HG02981 (cell line): ENCODE measurements at regions not wholly inside any gene's neighbourhood (a gene's known extent, or its start where the extent isn't known, plus 50 kb on each side); places are given as distances from the start of the nearest gene placed in this dataset.
"Not testable (repeated sequence)": the region's sequence is repeated elsewhere in the genome, so short reads cannot be mapped to it uniquely, and the experiment has no call there.

Experiments
- ATAC-seq: cut with Tn5 transposase; IDR thresholded peaks from one replicate; pipeline ENCODE4 v1.9.1; 2021; ENCODE audit warnings: mild to moderate bottlenecking, moderate library complexity; ENCODE audit not compliant: unreplicated experiment

DNA sequence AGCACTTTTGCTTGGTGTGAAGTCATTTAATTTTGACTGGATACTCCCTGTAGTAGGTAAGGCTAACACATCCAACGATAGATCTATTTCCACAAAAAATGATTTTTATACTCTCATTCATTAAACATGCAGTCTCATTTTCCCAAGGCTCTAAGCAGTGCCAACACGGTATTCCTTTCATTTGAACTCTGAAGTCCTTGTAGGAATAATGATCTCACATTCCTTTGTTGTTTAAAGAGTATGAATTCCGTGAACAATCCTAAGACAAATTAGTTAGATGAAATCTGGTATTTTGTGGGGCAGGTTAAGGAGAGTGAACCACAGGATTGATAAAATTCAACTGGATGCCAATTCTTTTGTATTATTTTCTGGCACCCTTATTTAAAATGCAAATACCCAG lies 66.6 kb downstream of the LACC1 start:
- ATAC-seq = no peak

DNA sequence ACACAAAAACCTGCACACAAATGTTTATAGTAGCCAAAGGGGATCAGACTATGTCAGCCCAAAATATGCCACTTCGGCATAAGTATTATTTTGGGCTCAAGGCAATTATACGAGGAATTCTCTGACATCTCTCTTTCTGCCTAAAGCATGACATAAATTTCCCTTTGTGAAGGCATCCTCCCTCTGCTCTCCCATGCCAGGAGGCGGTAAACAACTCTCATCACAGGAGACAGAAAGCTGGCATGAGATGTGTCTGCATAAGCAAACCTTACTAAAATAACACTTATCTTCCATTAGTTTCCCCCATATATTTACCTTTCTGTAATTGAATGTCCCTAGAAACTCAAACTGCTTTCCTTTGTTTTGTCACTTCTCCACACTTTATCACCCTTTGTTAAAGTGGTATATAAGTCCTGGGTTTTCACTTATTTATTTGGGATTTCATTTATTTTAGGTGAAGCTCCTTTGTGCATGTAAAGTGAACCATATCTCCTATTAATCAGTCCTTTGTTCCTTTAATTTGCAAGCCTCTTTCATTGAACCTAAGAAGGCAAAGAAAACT lies 68.3 kb downstream of the LACC1 start:
- ATAC-seq = no peak

- ATAC-seq = no peak
These were observed 73.7 kb downstream of the LACC1 start for GRCh38 chr13:43953370-43953769.

DNA sequence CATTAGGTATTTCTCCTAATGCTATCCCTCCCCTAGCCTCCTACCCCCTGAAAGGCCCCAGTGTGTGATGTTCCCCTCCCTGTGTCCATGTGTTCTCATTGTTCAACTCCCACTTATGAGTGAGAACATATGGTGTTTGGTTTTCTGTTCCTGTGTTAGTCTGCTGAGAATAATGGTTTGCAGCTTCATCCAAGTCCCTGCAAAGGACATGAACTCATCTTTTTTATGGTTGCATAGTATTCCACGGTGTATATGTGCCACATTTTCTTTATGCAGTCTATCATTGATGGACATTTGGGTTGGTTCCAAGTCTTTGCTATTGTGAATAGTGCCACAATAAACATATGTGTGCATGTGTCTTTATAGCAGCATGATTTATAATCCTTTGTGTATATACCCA lies 77.3 kb downstream of the LACC1 start:
- ATAC-seq = not testable (repeated sequence)

- ATAC-seq = no peak
These were observed 79.6 kb downstream of the LACC1 start for GRCh38 chr13:43959291-43959690.

DNA sequence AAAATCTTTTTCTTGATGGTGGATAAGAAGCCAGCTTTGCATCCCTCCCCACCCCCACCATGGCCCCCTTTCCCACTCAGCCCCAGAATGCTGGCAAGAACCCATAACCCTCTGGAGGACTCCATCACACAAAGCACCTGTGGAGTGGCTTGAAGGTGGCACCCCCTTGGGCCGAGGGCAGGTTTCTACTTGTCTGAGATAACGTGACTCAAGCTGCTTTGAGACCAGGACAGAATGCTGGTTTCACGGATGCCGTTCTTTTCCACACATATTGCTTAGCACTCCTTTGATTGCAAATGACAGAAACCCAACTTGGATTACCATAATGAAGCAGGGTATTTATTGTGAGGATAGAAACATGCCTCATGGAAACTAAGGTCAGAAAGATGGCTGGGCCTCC lies 82.2 kb downstream of the LACC1 start:
- ATAC-seq = no peak

GRCh38 chr13:43963726-43964125 lies 84.0 kb downstream of the LACC1 start:
- ATAC-seq = no peak

DNA sequence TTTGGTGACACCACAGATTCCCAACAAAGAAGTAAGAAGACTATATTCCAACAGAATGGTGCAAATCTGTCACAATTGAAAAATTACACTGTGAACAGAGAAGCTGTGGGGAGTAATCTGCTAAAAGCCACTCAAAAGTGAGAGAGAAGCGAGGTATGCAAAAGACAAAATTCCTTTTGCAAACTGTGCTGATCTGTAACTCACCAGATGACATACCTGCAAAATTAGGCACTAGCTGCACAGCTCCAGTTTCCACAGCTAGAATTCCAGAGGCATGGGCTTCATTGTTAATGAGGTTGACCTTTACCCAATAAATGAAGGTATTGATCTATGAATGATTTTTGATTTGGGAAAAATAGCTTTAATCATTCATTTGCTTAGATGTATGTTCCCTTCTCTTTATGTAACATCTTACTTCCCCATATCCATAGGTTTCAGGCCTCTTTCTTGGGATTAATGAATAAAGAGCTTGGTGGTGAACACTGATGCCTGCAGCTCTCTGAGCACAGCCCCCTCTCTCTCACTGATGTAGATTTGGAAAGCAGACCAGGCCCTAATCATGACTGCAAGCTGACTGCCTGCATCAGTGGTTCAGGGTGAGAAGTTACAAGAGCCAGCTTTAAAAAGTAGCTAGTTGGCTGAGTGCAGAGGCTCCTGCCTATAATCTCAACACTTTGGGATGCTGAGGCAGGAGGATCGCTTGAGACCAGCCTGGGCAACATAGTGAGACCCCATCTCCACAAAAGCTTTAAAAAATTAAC lies 85.2 kb downstream of the LACC1 start:
- no peak for ATAC-seq

- ATAC-seq = no peak
These were observed 85.7 kb downstream of the LACC1 start for GRCh38 chr13:43965459-43965845.

DNA sequence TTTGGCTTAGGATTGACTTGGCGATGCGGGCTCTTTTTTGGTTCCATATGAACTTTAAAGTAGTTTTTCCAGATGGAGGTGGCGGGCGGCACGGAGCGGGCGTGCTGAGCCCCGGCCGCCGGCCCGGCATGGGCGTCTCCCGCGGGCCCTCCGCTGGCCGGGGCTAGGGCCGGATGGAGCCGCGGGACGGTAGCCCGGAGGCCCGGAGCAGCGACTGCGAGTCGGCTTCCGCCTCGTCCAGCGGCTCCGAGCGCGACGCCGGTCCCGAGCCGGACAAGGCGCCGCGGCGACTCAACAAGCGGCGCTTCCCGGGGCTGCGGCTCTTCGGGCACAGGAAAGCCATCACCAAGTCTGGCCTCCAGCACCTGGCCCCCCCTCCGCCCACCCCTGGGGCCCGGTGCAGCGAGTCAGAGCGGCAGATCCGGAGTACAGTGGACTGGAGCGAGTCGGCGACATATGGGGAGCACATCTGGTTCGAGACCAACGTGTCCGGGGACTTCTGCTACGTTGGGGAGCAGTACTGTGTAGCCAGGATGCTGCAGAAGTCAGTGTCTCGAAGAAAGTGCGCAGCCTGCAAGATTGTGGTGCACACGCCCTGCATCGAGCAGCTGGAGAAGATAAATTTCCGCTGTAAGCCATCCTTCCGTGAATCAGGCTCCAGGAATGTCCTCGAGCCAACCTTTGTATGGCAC lies 88.7 kb downstream of the LACC1 start:
- ATAC-seq = not testable (repeated sequence)

- ATAC-seq = not testable (repeated sequence)
These were observed 89.4 kb downstream of the LACC1 start for GRCh38 chr13:43968943-43969690.

GRCh38 chr13:43969919-43970318 lies 90.2 kb downstream of the LACC1 start:
- not testable (repeated sequence) for ATAC-seq

GRCh38 chr13:43970520-43971242 lies 91.0 kb downstream of the LACC1 start:
- ATAC-seq = not testable (repeated sequence)

GRCh38 chr13:43971324-43971723 lies 91.6 kb downstream of the LACC1 start:
- ATAC-seq = not testable (repeated sequence)

GRCh38 chr13:43977911-43978310 lies 98.2 kb downstream of the LACC1 start:
- no peak for ATAC-seq

GRCh38 chr13:43978688-43979087 lies 99.0 kb downstream of the LACC1 start:
- ATAC-seq = no peak

DNA sequence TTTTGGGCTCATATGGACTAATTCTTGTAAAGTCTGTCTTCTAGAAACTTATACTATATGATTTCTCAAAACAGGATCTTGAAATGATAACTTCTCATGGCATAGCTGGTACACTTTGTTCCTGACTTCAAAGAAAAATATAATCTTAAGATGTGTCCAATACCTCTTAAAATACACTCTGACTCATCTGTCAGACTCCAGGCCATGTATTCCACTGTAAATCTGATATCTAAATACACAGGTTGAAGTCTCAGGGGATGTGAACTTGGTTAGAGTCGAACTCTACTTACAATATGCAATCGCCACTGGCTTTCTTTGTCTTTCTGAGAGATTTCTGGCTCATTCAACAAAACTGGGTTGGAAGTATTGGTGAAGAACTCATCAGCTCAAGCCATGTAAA lies 99.8 kb downstream of the LACC1 start:
- ATAC-seq = no peak

GRCh38 chr13:43980587-43980986 lies 100.9 kb downstream of the LACC1 start:
- ATAC-seq = no peak

DNA sequence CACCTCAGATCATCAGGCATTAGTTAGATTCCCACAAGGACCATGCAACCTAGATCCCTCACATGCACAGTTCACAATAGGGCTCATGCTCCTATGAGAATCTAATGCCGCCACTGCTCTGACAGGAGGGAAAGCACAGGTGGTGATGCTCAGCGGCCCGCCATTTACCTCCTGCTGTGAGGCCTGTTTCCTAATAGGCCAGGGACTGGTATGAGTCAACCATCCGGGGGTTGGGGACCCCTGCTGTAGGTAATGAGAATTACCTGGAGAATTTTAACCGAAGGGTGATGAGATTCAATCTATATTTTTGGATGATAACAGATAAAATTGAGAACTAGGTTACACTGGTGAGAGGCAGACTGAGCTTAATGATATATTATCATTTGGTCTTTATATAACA lies 101.4 kb downstream of the LACC1 start:
- no peak for ATAC-seq

DNA sequence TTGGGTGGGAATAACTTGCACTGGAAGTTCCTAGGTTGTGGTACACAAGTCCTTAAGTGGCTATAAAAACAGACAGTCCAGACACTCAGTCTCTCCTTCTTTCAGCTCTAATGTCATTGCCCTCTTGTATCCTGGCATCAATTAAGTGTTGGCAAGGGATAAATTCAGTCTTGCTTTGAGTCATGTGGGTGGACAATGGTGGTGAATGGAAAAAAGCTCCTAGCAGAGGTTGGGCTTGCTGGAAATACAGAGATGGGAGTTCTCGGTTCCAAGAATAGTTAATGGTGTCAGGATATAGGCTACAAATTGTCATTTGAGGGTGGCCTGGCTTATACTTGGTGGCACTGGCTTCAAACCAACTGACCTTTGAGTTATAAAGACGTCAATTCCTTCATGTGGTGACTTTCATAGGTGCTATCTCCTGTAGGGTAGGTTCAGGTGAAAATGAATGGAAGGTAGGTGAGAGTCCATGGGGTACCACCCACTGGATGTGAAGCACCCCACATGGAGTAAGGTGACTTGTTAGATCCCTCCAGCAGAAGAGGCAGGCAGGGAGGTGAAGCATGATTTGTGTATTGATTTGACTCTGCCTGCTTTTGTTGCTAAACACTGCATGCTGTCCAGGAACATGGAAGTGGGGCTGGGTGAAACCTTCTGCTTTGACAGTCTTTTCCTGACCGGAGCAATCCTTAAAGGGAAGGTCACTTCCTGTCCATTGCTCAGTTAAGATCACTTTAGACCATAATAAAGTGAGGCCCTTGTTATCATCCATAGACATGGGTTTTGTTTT lies 102.0 kb downstream of the LACC1 start:
- ATAC-seq = no peak
